ENCODE measurements at regions not wholly inside any gene's neighbourhood (a gene's known extent, or its start where the extent isn't known, plus 50 kb on each side); places are given as distances from the start of the nearest gene placed in this dataset.

GRCh38 chr2:226207671-226208070, 591.9 kb downstream of the IRS1 start:
- TF ChIP-seq CTCF (conservative IDR thresholded peaks at IDR 0.05): no peak
- Histone ChIP-seq H3K18ac (ENCODE audit: insufficient read length, low read depth, low read length) (no peak overlapping the region), H4K8ac (replicated peaks; ENCODE audit: insufficient read length, low read depth, low read length) (no peak overlapping the region), H4K91ac (ENCODE audit: insufficient read length, low read depth, low read length) (no peak overlapping the region), H2AFZ (ENCODE audit: low read length) (no peak overlapping the region), H3K23ac (ENCODE audit: insufficient read length, low read depth, low read length) (no peak overlapping the region), H2BK15ac (ENCODE audit: low read depth, low read length) (no peak overlapping the region), H4K20me1 (ENCODE audit: control insufficient read depth, insufficient read depth, insufficient read length) (no peaks in the 10 kb centered on the region), H2BK120ac (ENCODE audit: low read depth, low read length, poor library complexity, severe bottlenecking) (no peak overlapping the region), H3K79me1 (ENCODE audit: insufficient read depth, low read depth, low read length, poor library complexity, severe bottlenecking) (no peaks in the 10 kb centered on the region), H3K4ac (ENCODE audit: low read depth, low read length) (no peak overlapping the region), H2AK5ac (ENCODE audit: insufficient read length, low read length) (no peak overlapping the region), H3K4me1 (ENCODE audit: insufficient read depth, low read length) (no peaks in the 10 kb centered on the region), H4K5ac (ENCODE audit: insufficient read length, low read depth, low read length) (no peak overlapping the region), H3K9me3 (ENCODE audit: control insufficient read depth, low read depth, low read length) (no peaks in the 10 kb centered on the region), H3K4me2 (ENCODE audit: insufficient read depth, insufficient read length, low read length) (no peak overlapping the region), H3K27me3 (ENCODE audit: insufficient read depth, low read length) (no peaks in the 10 kb centered on the region), H3K79me2 (ENCODE audit: insufficient read depth, low read length) (no peaks in the 10 kb centered on the region), H3K27ac (ENCODE audit: insufficient read length, low read depth, low read length) (no peak overlapping the region), H2BK5ac (ENCODE audit: insufficient read length, low read length) (no peak overlapping the region), H3K14ac (ENCODE audit: insufficient read depth, low read length) (no peak overlapping the region), H2BK12ac (ENCODE audit: insufficient read length, low read depth, low read length) (no peak overlapping the region), H3K9ac (ENCODE audit: extremely low read depth, insufficient read length, low read length) (no peak overlapping the region), H2BK20ac (ENCODE audit: low read depth, low read length, poor library complexity, severe bottlenecking) (no peak overlapping the region), H3K23me2 (ENCODE audit: insufficient read length, low read depth, low read length, poor library complexity, severe bottlenecking) (no peaks in the 10 kb centered on the region), H3T11ph (ENCODE audit: low read length) (no peak overlapping the region), H3K56ac (ENCODE audit: insufficient read length, low read depth, low read length) (no peak overlapping the region)
- Mint-ChIP-seq H3K27ac (no peak overlapping the region), H3K4me1 (no peaks in the 10 kb centered on the region; a peak in 1 of 4 replicates), H3K4me3 (no peak overlapping the region), H3K27me3 (ENCODE audit: low read depth) (no peaks in the 10 kb centered on the region), H3K36me3 (ENCODE audit: insufficient read depth in 1 of 3, low read depth in 3 of 3) (no peaks in the 10 kb centered on the region), H3K9me3 (no peaks in the 10 kb centered on the region; a peak in 1 of 5 replicates)
- WGBS (ENCODE audit: extremely low coverage, insufficient read length, low lambda C conversion rate): no CpG with 5 or more reads among the region's 5 CpGs
- DNase-seq: no peak

All from H9 (cell line).